PC-9 (cell line): ENCODE measurements at regions not wholly inside any gene's neighbourhood (a gene's known extent, or its start where the extent isn't known, plus 50 kb on each side); places are given as distances from the start of the nearest gene placed in this dataset.

ENCODE experiments used
- BruUV-seq: library from RNA; stranded (reverse); fragments of 400-500 nt; replicated peaks from 2 replicates; lab custom pipeline; 2021; lab: Mats Ljungman, UMichigan
- CTCF ChIA-PET: fragments of 300-600 bp; sonication (Branson Sonifier 250); formaldehyde crosslinking; loops from one replicate; lab custom pipeline; 2022; ENCODE audit warnings: antibody characterized with exemption; lab: Charles Lee
- POLR2A ChIA-PET: fragments of 300-600 bp; sonication (Branson Sonifier 250); formaldehyde crosslinking; loops from one replicate; lab custom pipeline; 2022; ENCODE audit warnings: antibody characterized with exemption; ENCODE audit not compliant: unreplicated experiment; lab: Charles Lee
- DNase-seq, 2 experiments: peaks; one replicate each; pipeline versions ENCODE4 v3.0.0 to v3.0.0-alpha.2; 2015 to 2022; ENCODE audit warnings: mixed read lengths in 1 of 2
- H2AFZ ChIP-seq: fragments of 200-600 bp; sonication (generic); 2 replicates; pipeline ENCODE4 v1.8.1; 2017; ENCODE audit warnings: antibody characterized with exemption
- H3F3A ChIP-seq: fragments of 200-600 bp; sonication (generic); 2 replicates; pipeline ENCODE4 v1.8.1; 2017; ENCODE audit warnings: antibody characterized with exemption, mild to moderate bottlenecking, low read depth; ENCODE audit not compliant: insufficient read depth
- H3K27ac ChIP-seq: fragments of 200-600 bp; sonication (generic); 2 replicates; pipeline ENCODE4 v1.6.1; 2016; ENCODE audit warnings: mixed run types
- H3K27me3 ChIP-seq: fragments of 200-600 bp; sonication (generic); 2 replicates; pipeline ENCODE4 v1.6.1; 2016; ENCODE audit warnings: low read depth, mixed run types; ENCODE audit not compliant: insufficient read depth
- H3K36me3 ChIP-seq: fragments of 200-600 bp; sonication (generic); 2 replicates; pipeline ENCODE4 v1.6.1; 2016; ENCODE audit warnings: low read depth, mixed run types
- H3K4me1 ChIP-seq: fragments of 200-600 bp; sonication (generic); replicated peaks from 2 replicates; pipeline ENCODE4 v1.6.1; 2016; ENCODE audit warnings: mixed run types; ENCODE audit not compliant: insufficient read depth
- H3K4me2 ChIP-seq: fragments of 200-600 bp; sonication (generic); 2 replicates; pipeline ENCODE4 v1.6.1; 2017; ENCODE audit warnings: mixed run types
- H3K4me3 ChIP-seq: fragments of 200-600 bp; sonication (generic); 2 replicates; pipeline ENCODE4 v1.6.1; 2016; ENCODE audit warnings: mixed run types
- H3K79me2 ChIP-seq: fragments of 200-600 bp; sonication (generic); 2 replicates; pipeline ENCODE4 v1.6.1; 2017; ENCODE audit warnings: low read depth, mixed run types
- H3K9me2 ChIP-seq: fragments of 200-600 bp; sonication (generic); 2 replicates; pipeline ENCODE4 v1.8.1; 2017; ENCODE audit warnings: mild to moderate bottlenecking; ENCODE audit not compliant: insufficient read depth
- H3K9me3 ChIP-seq: fragments of 200-600 bp; sonication (generic); 2 replicates; pipeline ENCODE4 v1.8.1; 2016; ENCODE audit warnings: low read depth; ENCODE audit not compliant: insufficient read depth
- H4K20me1 ChIP-seq: fragments of 200-600 bp; sonication (generic); 2 replicates; pipeline ENCODE4 v1.8.1; 2017; ENCODE audit not compliant: insufficient read depth
- CTCF ChIP-seq: fragments of 200-600 bp; sonication (generic); conservative IDR thresholded peaks from 2 replicates; pipeline ENCODE4 v1.6.1; 2017; ENCODE audit warnings: mixed run types, antibody characterized with exemption, mild to moderate bottlenecking, moderate library complexity
- EZH2 ChIP-seq: fragments of 200-600 bp; sonication (generic); IDR thresholded peaks from 2 replicates; pipeline ENCODE4 v1.8.0; 2017; ENCODE audit warnings: antibody characterized with exemption, low read depth
- intact Hi-C: fragments of 100-400 bp; cut with micrococcal nuclease; formaldehyde crosslinking; loops from one replicate; pipeline ENCODE4 v1.10.0; 2022; ENCODE audit not compliant: unreplicated experiment

- H3K4me2 ChIP-seq = no peak overlapping the region
- no TSS peak for BruUV-seq
- H3K79me2 ChIP-seq = no peaks in the 10 kb centered on the region
- no peak overlapping the region for H3K4me3 ChIP-seq
- H3K4me1 ChIP-seq = peaks cover 34% of the 10 kb centered on the region
- TF ChIP-seq CTCF = no peak
- no peak for TF ChIP-seq EZH2
- intact Hi-C loops = no loop called here
- peaks cover 28% of the 10 kb centered on the region for H3F3A ChIP-seq
- DNase-seq = no peak
- ChIA-PET CTCF (interaction anchor here (0.5 kb wide), 1 partner anchor 75 kb away, joined by 8 read pairs; no protein-coding TSS in a partner anchor), POLR2A (no interaction called here)
- no peaks in the 10 kb centered on the region for H3K9me2 ChIP-seq
- no peaks in the 10 kb centered on the region for H3K9me3 ChIP-seq
- H3K27ac ChIP-seq = no peak overlapping the region
- H4K20me1 ChIP-seq = no peaks in the 10 kb centered on the region
- no peaks in the 10 kb centered on the region for H3K27me3 ChIP-seq
- no peaks in the 10 kb centered on the region for H3K36me3 ChIP-seq
- H2AFZ ChIP-seq = no peak overlapping the region
Observed at GRCh38 chr3:159731254-159731653, 257.4 kb upstream of the IL12A start.

- CTCF ChIA-PET = interaction anchor here (0.5 to 1.3 kb wide), 5 partner anchors 53 to 266 kb away, joined by 3 to 5 read pairs (median 4); no protein-coding TSS in a partner anchor
- Histone ChIP-seq H3K79me2 (no peaks in the 10 kb centered on the region), H3K4me1 (peaks cover 23% of the 10 kb centered on the region), H3K4me3 (peak overlapping the region; percentile 38; the same call in 1 of the 2 replicates), H3K9me3 (no peaks in the 10 kb centered on the region), H3K36me3 (no peaks in the 10 kb centered on the region), H3F3A (peaks cover 28% of the 10 kb centered on the region), H3K4me2 (peak overlapping the region; percentile 70), H2AFZ (peak overlapping the region; percentile 57), H3K27ac (no peak overlapping the region), H4K20me1 (no peaks in the 10 kb centered on the region), H3K9me2 (no peaks in the 10 kb centered on the region), H3K27me3 (no peaks in the 10 kb centered on the region)
- no TSS peak for BruUV-seq
- TF ChIP-seq CTCF = no peak
- intact Hi-C loops = loop anchor here (1.0 to 2.0 kb wide), 7 partner anchors 33 to 314 kb away; no protein-coding TSS in a partner anchor
- POLR2A ChIA-PET = interaction anchor here (0.5 to 0.8 kb wide), 4 partner anchors 31 to 1047 kb away, joined by 3 to 8 read pairs (median 4); no protein-coding TSS in a partner anchor
- DNase-seq = peak; percentile 69 to 73
Observed at GRCh38 chr3:159732172-159733111, 256.2 kb upstream of the IL12A start.

GRCh38 chr3:159733194-159733860 is 255.3 kb upstream of the IL12A start:
- peak in 1 of 2 experiments; percentile 67 for DNase-seq
- no peak overlapping the region for H2AFZ ChIP-seq
- BruUV-seq = no TSS peak
- 0 out of 2 replicates have a peak overlapping the region, but pooled peaks have one; percentile 38 for H3K4me3 ChIP-seq
- H3K79me2 ChIP-seq = no peaks in the 10 kb centered on the region
- H3K4me2 ChIP-seq = peak overlapping the region; percentile 70
- H3K9me2 ChIP-seq = no peaks in the 10 kb centered on the region
- no peaks in the 10 kb centered on the region for H3K9me3 ChIP-seq
- no peaks in the 10 kb centered on the region for H4K20me1 ChIP-seq
- CTCF ChIA-PET = interaction anchor here (0.6 to 0.7 kb wide), 2 partner anchors 147 to 178 kb away, joined by 3 to 4 read pairs; no protein-coding TSS in a partner anchor
- TF ChIP-seq EZH2 = no peak
- TF ChIP-seq CTCF = no peak
- H3K27me3 ChIP-seq = no peaks in the 10 kb centered on the region
- peaks cover 28% of the 10 kb centered on the region for H3F3A ChIP-seq
- POLR2A ChIA-PET = interaction anchor here (0.5 to 0.6 kb wide), 2 partner anchors 67 to 297 kb away, joined by 3 read pairs; no protein-coding TSS in a partner anchor
- H3K4me1 ChIP-seq = peaks cover 23% of the 10 kb centered on the region
- H3K27ac ChIP-seq = no peak overlapping the region
- intact Hi-C loops = loop anchor here (2.0 kb wide), 3 partner anchors 71 to 315 kb away; no protein-coding TSS in a partner anchor
- no peaks in the 10 kb centered on the region for H3K36me3 ChIP-seq
